Astrocyte of the cerebellum (primary cell): ENCODE measurements at regions not wholly inside any gene's neighbourhood (a gene's known extent, or its start where the extent isn't known, plus 50 kb on each side); places are given as distances from the start of the nearest gene placed in this dataset.

Experiments used
- DNase-seq: peaks from one replicate; pipeline ENCODE4 v3.0.0-alpha.2; 2011; ENCODE audit warnings: low read depth
- H3K4me3 ChIP-seq: 2 replicates; pipeline ENCODE4 v1.5.1; 2011; ENCODE audit warnings: mild to moderate bottlenecking, low read depth, low read length, moderate library complexity
- in situ Hi-C: cut with HindIII; loops from 2 replicates; pipeline ENCODE4 v1.10.0; 2017; ENCODE audit warnings: low sequenced_read_pairs
- TF ChIP-seq, protein P1 (sequence below): IDR thresholded peaks from 2 replicates; pipeline ENCODE4 v1.5.1; 2012; ENCODE audit warnings: low read length, low read depth, moderate library complexity, mild to moderate bottlenecking; ENCODE audit errors: missing control alignments

DNA sequence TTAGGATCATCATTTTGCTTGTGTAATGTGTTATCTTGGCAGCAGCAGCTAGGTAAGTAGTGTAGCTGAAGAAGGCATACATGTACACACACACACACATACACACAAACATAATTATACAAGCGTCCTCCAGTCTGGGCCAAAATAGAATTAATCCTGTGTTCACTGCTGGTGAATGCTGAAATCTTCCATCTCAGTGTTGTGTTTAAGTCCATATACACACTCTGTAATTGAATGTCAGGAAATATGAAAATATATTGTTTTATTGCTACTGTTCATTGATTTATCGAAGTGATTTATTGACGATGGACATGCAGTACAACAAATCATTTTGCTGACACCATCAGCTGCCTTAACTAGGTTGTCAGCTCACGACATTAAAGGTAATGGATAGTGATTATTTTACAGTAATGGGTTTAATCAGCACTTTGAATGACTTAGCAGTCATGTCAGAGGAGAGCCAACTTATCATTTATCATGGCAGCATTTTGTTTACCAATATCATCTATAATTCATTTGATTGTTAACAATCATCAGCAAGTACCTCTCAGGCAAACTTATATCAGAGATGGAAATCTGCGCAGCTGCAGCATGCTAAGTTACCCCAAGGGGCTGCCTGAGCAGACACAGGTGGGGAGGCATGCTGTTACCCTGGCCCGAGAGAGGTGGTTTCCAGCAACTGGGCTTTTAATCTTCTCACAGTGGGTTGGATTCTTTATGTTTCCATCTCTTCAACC is 83.7 kb upstream of the FSHR start:
- in situ Hi-C loops, result no loop called here
- TF ChIP-seq, protein P1, sequence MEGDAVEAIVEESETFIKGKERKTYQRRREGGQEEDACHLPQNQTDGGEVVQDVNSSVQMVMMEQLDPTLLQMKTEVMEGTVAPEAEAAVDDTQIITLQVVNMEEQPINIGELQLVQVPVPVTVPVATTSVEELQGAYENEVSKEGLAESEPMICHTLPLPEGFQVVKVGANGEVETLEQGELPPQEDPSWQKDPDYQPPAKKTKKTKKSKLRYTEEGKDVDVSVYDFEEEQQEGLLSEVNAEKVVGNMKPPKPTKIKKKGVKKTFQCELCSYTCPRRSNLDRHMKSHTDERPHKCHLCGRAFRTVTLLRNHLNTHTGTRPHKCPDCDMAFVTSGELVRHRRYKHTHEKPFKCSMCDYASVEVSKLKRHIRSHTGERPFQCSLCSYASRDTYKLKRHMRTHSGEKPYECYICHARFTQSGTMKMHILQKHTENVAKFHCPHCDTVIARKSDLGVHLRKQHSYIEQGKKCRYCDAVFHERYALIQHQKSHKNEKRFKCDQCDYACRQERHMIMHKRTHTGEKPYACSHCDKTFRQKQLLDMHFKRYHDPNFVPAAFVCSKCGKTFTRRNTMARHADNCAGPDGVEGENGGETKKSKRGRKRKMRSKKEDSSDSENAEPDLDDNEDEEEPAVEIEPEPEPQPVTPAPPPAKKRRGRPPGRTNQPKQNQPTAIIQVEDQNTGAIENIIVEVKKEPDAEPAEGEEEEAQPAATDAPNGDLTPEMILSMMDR, result no peak
- no peak overlapping the region for H3K4me3 ChIP-seq

DNA sequence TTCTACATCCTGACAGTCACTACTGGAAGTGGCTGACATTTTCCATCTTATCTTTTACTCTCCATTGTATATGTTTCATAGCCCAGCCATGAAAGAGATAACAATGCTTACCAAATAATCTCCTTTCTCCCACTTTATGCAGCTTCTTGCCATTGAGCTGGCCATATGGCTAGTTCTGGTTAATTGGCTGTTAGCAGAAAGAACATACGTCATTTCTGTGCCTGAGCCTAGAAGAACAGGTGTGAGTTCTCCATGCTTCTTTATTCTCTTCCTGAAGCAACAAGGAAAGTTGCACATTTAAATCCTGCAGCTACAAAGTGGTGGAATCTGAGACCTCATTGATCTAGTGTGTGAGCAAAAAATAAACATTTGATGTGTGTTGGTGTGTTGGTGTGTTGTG is 82.0 kb upstream of the FSHR start:
- in situ Hi-C loops, result no loop called here
- no peak overlapping the region for H3K4me3 ChIP-seq
- no peak for DNase-seq
- TF ChIP-seq, protein P1, result no peak

More for the DNA sequence above, 83.7 kb upstream of the FSHR start:
- no peak for DNase-seq

DNA sequence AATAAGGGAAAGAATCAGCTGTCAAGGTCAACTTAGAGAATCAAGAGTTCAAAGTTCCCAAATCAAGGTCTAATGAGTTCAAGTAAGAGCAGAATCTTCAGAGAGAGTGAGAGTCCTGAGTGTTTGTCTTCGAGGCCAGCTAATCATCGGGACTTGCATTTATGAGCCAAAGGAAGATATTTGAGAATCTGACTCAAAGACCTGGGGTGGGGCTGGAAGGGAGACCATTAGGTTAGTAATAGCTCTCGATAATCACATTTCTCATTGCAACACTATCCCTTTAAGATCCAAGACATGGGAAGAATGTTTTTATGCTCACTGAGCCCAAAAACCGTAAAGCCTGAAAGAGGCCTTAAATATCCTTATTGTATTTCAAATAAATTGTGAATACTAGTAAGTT is 72.0 kb upstream of the FSHR start:
- no peak for DNase-seq
- H3K4me3 ChIP-seq, result no peak overlapping the region
- in situ Hi-C loops, result no loop called here
- TF ChIP-seq, protein P1, result no peak

DNA sequence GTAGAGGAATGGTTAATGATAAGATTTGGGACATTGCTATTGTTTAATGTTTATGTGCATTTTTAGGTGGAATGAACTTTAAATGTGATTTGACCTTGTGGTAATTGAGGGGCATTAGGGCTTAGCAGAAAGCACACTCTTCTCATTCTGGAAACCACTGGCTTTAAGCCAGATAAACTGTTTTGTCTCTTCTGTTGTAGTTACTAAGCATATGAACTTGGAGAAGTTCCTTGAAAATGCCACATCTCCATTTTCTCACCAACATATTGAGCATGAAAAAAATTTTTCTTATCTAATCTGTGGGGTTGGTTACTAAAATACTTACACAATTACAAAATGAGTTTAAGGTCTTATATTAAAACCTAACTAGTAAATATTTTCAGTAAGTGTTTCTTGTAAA is 70.8 kb upstream of the FSHR start:
- H3K4me3 ChIP-seq, result no peak overlapping the region
- in situ Hi-C loops, result no loop called here
- DNase-seq, result no peak
- TF ChIP-seq, protein P1, result no peak

DNA sequence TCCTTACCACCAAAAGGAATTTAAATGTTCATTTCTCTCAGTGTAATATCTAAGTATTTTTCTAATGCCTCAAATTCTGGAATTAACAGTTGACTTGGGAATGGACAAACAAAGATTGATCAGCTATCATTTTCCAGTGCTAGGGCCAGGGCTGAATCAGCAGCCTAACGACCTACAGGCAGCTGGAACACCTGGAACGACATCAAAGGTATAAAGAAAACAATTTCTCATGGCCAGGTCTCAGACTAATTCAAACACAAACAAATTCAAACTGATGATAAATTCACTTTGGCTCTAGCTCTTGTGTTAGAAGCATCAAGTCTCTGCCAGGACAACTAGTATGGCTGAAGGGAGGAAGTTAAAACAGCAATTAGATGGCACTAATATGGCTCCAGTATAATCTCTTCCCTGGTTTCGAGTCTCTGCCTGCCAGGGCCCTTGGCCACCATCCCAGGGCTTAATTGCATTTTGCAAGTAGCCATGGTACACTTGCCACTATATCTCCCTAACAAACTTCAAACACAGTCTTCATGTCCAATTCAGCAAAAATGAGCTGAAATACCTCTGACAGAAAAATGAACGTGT is 70.2 kb upstream of the FSHR start:
- TF ChIP-seq, protein P1, result no peak
- in situ Hi-C loops, result no loop called here
- no peak overlapping the region for H3K4me3 ChIP-seq
- DNase-seq, result no peak

DNA sequence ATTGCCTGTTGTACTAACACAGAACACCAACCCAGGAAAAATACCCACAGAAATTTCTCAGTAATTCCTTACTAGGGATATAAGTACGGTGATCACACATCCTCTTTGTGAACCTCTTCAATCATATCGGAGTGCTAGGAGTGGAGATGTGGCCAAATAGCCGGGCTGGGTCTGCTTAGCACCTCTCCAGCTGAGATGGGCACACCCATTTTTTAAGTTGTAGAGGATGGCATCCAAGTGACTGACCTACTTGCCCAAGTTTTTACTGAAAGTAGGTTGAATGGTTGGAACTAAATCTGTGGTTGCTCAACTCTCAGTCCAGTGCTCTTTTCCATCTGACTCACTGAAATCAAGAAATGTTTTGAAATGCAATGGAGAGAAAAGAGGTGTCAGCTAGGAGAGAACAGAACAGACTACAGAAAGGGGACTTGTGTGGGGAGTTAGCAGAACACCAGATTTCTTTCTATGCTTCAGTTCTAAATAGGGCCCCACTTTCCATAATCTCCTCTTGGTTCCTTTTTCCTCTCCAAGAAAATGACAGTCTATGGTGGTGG is 68.7 kb upstream of the FSHR start:
- DNase-seq, result no peak
- TF ChIP-seq, protein P1, result no peak
- H3K4me3 ChIP-seq, result no peak overlapping the region
- in situ Hi-C loops, result no loop called here
